GM20431 (cell line): ENCODE measurements at regions not wholly inside any gene's neighbourhood (a gene's known extent, or its start where the extent isn't known, plus 50 kb on each side); places are given as distances from the start of the nearest gene placed in this dataset.
"Not testable (repeated sequence)": the region's sequence is repeated elsewhere in the genome, so short reads cannot be mapped to it uniquely, and the experiment has no call there.

Experiments used
- in situ Hi-C: fragments of 300-500 bp; cut with MseI, MboI; formaldehyde crosslinking; loops from one replicate; pipeline ENCODE4 v1.15.0; 2020; ENCODE audit warnings: low sequenced_read_pairs; ENCODE audit not compliant: unreplicated experiment

GRCh38 chr3:104219046-104219445 lies 1147.7 kb upstream of the ALCAM start:
- in situ Hi-C loops, result not testable (repeated sequence)

GRCh38 chr3:104234442-104235194 lies 1132.1 kb upstream of the ALCAM start:
- in situ Hi-C loops, result no loop called here

GRCh38 chr3:104244680-104245220 lies 1122.0 kb upstream of the ALCAM start:
- in situ Hi-C loops, result no loop called here

GRCh38 chr3:104245261-104245660 lies 1121.4 kb upstream of the ALCAM start:
- in situ Hi-C loops, result no loop called here

- in situ Hi-C loops, result no loop called here
Measured at GRCh38 chr3:104245981-104246380, 1120.7 kb upstream of the ALCAM start.

GRCh38 chr3:104257486-104257885 lies 1109.2 kb upstream of the ALCAM start:
- in situ Hi-C loops, result loop anchor here (25.0 kb wide), 2 partner anchors 1105 to 1255 kb away; partner anchors contain the start of gene ALCAM

GRCh38 chr3:104263477-104263876 lies 1103.2 kb upstream of the ALCAM start:
- in situ Hi-C loops, result loop anchor here (25.0 kb wide), 2 partner anchors 1099 to 1249 kb away; partner anchors contain the start of gene ALCAM

- in situ Hi-C loops, result loop anchor here (25.0 kb wide), 2 partner anchors 1096 to 1246 kb away; partner anchors contain the start of gene ALCAM
Measured at GRCh38 chr3:104266219-104266618, 1100.5 kb upstream of the ALCAM start.

- in situ Hi-C loops, result loop anchor here (25.0 kb wide), 2 partner anchors 1093 to 1243 kb away; partner anchors contain the start of gene ALCAM
Measured at GRCh38 chr3:104269771-104270170, 1096.9 kb upstream of the ALCAM start.

GRCh38 chr3:104273046-104273649 lies 1093.6 kb upstream of the ALCAM start:
- in situ Hi-C loops, result loop anchor here (25.0 kb wide), 2 partner anchors 1089 to 1239 kb away; partner anchors contain the start of gene ALCAM

GRCh38 chr3:104275199-104275598 lies 1091.5 kb upstream of the ALCAM start:
- in situ Hi-C loops, result no loop called here

- in situ Hi-C loops, result no loop called here
Measured at GRCh38 chr3:104279617-104280016, 1087.1 kb upstream of the ALCAM start.

- in situ Hi-C loops, result no loop called here
Measured at GRCh38 chr3:104281713-104282112, 1085.0 kb upstream of the ALCAM start.

- in situ Hi-C loops, result no loop called here
Measured at GRCh38 chr3:104286645-104287044, 1080.1 kb upstream of the ALCAM start.

GRCh38 chr3:104291437-104291851 lies 1075.3 kb upstream of the ALCAM start:
- in situ Hi-C loops, result no loop called here

- in situ Hi-C loops, result no loop called here
Measured at GRCh38 chr3:104291878-104292277, 1074.8 kb upstream of the ALCAM start.

GRCh38 chr3:104297617-104298016 lies 1069.1 kb upstream of the ALCAM start:
- in situ Hi-C loops, result no loop called here

GRCh38 chr3:104298662-104299061 lies 1068.0 kb upstream of the ALCAM start:
- in situ Hi-C loops, result no loop called here

- in situ Hi-C loops, result no loop called here
Measured at GRCh38 chr3:104316118-104316517, 1050.6 kb upstream of the ALCAM start.

- in situ Hi-C loops, result no loop called here
Measured at GRCh38 chr3:104323226-104323625, 1043.5 kb upstream of the ALCAM start.

- in situ Hi-C loops, result no loop called here
Measured at GRCh38 chr3:104347291-104347690, 1019.4 kb upstream of the ALCAM start.
